ENCODE measurements at regions not wholly inside any gene's neighbourhood (a gene's known extent, or its start where the extent isn't known, plus 50 kb on each side); places are given as distances from the start of the nearest gene placed in this dataset.

DNA sequence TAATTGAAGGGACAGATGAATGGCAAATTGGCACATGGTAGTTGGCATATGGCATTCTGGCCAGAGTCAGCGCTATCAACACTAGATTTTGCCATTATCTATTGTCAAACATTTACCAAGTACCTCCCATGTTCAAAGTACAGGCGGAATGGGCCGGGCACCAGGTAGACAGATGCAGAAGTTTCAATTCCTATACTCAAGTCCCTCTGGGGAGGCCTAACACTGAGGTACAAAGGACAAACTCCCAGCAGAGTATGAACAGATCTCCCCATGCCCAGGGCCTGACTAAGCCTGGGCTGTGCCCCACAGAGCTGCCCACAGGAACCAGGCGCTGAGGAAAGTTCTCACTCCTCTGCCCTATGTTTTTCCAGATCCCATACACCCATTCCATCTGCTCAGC lies 257.5 kb upstream of the KLHL29 start:
- DNase-seq (ENCODE audit: extremely low read depth in 1 of 2, low read depth in 1 of 2), result no peak

DNA sequence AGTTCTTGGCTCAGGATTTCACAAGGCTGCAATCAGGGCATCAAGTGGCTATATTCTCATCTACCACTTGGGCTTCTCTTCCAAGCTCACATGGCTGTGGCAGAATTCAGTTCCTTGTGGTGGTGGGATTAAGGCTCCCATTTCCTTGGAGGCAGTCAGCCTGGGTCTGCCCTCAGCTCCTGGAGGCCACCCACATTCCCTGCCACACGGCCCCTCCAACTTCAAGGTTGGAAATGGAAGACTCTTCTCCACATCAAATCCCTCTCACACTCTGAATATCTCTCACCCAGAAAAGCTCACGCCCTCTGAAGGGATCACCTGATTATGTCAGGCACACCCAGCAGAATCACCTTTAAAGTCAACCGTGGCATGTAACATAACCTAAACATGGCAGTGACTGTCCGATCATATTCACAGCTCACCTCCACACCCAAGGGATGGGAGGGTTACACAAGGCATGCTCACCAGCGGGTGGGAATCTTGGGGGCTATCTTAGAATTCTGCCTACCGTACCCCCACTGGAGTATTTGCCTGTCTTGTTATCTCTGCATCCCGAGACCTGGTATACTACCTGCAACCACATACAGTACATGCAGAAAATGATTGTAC lies 256.2 kb upstream of the KLHL29 start:
- no peak for DNase-seq (ENCODE audit: extremely low read depth in 1 of 2, low read depth in 1 of 2)

GRCh38 chr2:23131066-23131575 lies 253.9 kb upstream of the KLHL29 start:
- no peak for DNase-seq (ENCODE audit: extremely low read depth in 1 of 2, low read depth in 1 of 2)

DNA sequence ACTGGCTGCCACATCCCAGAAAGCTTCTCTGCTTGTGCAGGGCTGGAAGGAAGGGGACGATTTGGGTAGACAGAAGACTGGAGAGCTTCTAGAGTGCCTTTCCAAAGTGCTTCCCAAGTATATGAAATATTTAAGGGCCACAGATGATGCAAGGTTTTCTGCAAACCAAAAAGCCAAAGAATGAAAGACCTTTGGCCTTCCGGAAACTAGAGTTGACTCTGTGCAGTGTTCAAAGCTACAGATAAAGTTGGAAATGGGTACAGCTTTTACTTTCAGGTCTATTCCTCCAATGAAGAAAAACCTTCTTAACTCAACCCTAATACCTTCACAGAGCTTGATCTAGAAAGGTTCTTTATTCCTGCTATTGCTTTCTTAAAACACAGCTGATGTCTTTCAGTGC lies 253.0 kb upstream of the KLHL29 start:
- no peak for DNase-seq (ENCODE audit: extremely low read depth in 1 of 2, low read depth in 1 of 2)

GRCh38 chr2:23132823-23133595 lies 252.0 kb upstream of the KLHL29 start:
- DNase-seq (ENCODE audit: extremely low read depth in 1 of 2, low read depth in 1 of 2), result no peak

- DNase-seq (ENCODE audit: extremely low read depth in 1 of 2, low read depth in 1 of 2), result no peak
Observed at GRCh38 chr2:23134726-23135125, 250.3 kb upstream of the KLHL29 start.

DNA sequence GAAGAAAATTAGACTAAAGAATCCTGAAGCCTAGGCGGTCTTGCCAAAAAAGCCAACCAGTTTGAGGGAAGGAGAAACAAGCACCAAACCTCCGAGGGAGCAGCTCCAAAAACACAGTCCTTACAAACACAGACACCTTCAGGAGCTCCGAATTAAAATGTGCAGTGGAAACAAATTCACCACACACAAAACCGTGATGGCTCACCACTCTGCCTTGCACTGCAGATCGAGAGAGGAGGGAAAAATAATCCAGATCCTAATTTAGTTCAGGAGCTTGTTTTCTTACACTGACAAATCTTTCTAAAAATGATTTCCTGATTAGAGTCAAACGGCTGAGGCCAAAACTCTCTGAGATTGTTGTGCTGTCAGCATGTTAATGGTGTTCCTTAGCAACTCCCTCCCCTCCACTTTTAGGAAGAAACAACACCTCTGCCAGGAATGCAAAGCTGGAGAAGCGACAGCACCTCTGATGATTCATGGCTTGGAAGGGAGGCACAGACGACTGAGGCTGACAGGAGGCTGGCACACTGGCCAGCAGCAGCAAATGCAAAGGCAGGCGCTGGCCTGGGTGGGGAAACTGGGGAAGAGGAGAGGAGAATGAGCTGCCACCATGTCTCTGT lies 249.4 kb upstream of the KLHL29 start:
- DNase-seq (ENCODE audit: extremely low read depth in 1 of 2, low read depth in 1 of 2), result no peak

DNA sequence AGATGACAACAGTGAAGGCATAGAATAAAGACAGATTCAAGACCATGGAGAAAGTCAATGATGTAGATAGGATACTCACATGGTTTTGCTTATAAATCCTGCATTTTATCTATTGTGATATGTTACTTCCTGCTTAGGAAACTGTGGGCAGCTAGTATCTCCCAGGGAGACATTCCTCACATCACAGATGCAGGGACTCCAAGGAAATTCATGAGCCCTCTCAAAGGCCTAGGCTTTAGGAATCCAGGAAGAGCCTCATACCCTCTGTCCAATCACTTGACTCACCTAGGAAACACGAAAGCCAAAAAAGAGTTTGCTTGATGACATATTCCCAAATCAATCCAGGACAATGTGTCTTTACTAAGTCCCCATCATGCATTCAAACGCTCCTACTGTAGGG lies 247.8 kb upstream of the KLHL29 start:
- DNase-seq (ENCODE audit: extremely low read depth in 1 of 2, low read depth in 1 of 2), result no peak

DNA sequence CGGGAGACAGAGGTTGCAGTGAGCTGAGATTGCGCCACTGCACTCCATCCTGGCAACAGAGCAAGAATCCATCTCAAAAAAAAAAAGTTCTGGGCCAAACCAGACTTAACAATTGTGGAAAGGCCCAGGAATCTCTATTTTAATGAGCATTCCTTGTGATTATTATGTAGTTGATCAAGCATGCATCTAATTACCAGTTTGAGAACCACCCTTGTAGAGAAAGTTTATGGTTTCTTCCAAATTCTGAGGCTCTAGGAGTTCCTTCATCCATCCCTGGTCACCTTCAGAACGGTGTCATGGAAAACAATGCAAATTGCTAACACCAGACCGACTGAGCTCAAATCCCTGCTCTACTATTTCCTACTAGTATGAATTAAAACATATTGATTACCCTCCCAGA lies 246.3 kb upstream of the KLHL29 start:
- DNase-seq (ENCODE audit: extremely low read depth in 1 of 2, low read depth in 1 of 2), result no peak

DNA sequence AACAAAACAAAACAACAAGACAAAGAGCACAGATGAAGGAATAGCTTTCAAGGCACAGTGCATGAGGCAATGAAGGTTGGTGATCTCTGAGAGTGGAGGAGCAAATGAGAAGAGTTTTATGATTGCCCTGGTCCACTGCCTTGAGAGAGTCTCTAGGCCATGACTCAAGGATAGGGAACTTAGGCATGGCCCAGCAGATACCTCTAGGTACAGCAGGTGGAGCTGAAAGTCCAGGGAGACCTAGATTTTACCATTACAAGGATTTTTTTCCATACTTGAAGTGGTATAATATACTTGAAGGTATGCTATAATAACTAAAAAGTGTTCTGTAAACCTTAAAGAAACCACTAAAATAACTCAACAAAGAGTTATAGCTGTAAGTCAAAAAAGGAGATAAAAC lies 239.5 kb upstream of the KLHL29 start:
- DNase-seq (ENCODE audit: extremely low read depth in 1 of 2, low read depth in 1 of 2), result no peak

DNA sequence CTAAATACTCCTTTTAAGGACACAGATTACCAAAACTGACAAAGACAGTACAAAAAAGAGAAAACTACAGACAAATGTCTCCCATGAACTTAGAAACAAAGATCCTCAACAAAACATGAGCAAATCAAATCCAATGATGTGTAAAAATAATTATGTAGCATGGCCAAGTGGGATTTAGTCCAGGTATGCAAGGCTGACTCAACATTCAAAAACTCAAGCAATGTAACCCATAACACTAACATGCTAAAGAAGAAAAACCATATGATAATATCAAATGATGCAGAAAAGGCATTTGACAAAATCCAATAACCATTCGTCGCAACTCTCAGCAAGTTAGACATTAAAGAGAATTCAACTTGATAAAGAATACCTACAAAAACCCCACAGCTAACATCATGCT lies 239.0 kb upstream of the KLHL29 start:
- DNase-seq (ENCODE audit: extremely low read depth in 1 of 2, low read depth in 1 of 2), result no peak

DNA sequence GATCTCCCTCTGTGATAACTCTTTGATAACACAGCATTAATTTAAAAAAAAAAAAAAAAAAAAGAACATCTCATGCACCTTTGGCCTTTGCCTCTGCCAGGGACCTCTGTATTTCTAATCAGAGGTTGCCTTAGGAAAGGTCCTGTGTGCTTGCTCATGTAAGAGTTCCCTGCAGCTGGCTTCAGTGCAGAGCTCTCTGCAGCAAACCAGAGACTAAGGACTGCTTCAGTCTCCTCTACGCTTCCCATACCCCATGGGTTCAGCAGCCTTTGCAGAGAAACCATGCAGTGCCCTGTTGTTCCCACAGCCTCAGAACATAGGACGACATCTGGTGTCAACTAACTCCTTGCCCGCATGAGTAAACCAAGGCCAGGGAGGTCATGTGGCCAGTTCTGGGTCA lies 236.6 kb upstream of the KLHL29 start:
- no peak for DNase-seq (ENCODE audit: extremely low read depth in 1 of 2, low read depth in 1 of 2)

GRCh38 chr2:23149777-23150176 lies 235.2 kb upstream of the KLHL29 start:
- DNase-seq (ENCODE audit: extremely low read depth in 1 of 2, low read depth in 1 of 2), result no peak

DNA sequence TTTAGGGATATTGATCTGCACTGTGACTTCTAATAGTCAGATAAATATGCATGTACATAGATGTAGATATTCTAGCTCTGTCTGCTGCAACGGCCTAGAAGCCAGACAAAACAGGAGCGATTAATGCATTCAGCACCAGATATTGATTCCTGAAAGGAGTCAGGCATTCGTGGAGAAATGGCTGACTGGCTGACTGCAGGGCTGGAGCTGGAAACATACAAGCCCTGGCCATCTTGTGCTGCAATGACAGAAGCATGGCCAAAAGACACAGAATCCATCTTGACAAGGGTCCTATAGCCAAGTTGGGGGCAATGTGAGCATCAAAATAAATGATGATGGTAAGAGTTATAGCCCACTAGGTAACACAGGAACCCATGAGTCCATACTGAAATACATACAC lies 231.5 kb upstream of the KLHL29 start:
- DNase-seq (ENCODE audit: extremely low read depth in 1 of 2, low read depth in 1 of 2), result no peak

GRCh38 chr2:23155022-23155421 lies 230.0 kb upstream of the KLHL29 start:
- no peak for DNase-seq (ENCODE audit: extremely low read depth in 1 of 2, low read depth in 1 of 2)

DNA sequence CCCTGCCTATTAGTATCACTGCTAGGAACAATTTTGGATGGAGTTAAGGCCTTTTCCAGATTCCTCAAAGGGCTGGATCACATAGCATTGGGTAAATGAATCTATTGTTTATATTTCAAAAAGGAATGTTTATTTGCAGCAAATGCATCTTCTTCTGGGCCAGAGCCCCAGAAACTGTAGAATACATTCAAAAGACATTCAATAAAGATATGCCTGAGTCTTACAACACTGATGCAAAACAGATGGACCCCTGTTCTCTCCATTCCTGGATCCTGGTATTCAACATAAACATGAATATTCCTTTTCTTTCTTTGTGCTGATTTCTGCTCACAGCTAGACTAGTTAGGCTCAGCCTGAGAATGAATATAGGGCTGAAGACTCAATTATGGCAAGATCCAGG lies 227.2 kb upstream of the KLHL29 start:
- DNase-seq (ENCODE audit: extremely low read depth in 1 of 2, low read depth in 1 of 2), result no peak

DNA sequence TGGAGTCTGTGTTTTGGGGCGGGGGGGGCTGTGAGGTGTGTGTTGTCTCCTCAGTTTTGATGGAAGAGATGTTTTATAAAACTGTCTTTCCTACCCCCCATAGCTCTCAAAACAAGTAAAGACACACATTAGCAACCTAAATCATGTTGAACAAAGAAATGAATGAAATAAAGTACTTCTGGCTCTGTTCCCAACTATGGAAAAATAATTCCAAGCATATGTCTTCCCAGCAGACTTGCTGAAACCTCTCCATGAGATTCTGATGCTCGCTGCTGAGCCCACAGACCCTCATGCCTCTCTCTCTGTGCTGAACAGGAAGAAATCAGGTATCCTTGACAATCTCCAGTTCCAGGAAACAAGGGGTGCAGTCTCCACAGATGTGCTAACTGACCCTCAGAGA lies 226.7 kb upstream of the KLHL29 start:
- DNase-seq (ENCODE audit: extremely low read depth in 1 of 2, low read depth in 1 of 2), result no peak

- DNase-seq (ENCODE audit: extremely low read depth in 1 of 2, low read depth in 1 of 2), result no peak
Observed at GRCh38 chr2:23159746-23160405, 225.1 kb upstream of the KLHL29 start.

- no peak for DNase-seq (ENCODE audit: extremely low read depth in 1 of 2, low read depth in 1 of 2)
Observed at GRCh38 chr2:23164173-23164572, 220.8 kb upstream of the KLHL29 start.

DNA sequence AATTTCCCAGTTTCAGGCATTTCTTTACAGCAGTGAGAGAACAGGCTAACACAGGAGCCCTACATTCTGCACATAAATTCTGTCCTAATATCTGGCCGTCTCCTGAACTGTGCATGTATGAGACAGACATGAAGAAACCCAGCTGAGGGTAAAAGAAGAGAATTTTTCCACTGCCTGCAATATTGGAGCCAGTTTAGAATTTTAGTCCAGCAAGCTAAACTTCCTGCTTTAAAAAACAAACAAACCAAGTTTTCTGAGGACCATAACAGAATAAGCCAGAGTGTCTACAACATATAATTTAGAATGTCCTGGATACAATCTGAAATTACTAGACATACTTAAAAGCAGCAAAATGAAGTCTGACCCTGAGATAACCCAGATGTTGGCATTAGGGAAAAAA lies 215.1 kb upstream of the KLHL29 start:
- no peak for DNase-seq (ENCODE audit: extremely low read depth in 1 of 2, low read depth in 1 of 2)

GRCh38 chr2:23171108-23171507 lies 213.9 kb upstream of the KLHL29 start:
- DNase-seq (ENCODE audit: extremely low read depth in 1 of 2, low read depth in 1 of 2), result no peak

GRCh38 chr2:23178396-23178795 lies 206.6 kb upstream of the KLHL29 start:
- DNase-seq (ENCODE audit: extremely low read depth in 1 of 2, low read depth in 1 of 2), result no peak
